ENCODE measurements at regions not wholly inside any gene's neighbourhood (a gene's known extent, or its start where the extent isn't known, plus 50 kb on each side); places are given as distances from the start of the nearest gene placed in this dataset.

DNA sequence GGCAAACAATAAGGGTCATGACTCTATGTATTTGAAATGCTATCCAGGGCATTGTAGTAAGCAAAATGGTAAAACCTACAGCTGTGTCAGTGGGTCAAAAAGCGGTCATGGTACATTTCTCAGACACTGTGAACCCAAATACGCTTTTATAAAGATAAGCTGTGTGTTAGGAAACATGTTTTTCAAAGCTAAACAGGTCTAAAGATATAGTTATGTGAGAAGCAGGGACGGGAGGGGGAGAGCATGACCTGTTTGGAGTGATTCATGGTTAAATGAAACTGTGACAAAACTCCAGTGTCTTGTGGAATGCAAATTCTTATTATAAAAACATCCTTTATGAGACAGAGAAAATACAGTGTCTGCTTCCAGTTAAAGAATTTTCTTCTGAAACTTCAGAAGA is 205.4 kb upstream of the BMP2 start:
- Histone ChIP-seq H3K27me3 (ENCODE audit: control insufficient read depth in 3 of 3, insufficient read depth in 3 of 3, low read length in 2 of 3) (no peaks in the 10 kb centered on the region), H3K4me3 (no peak overlapping the region), H3K9ac (ENCODE audit: insufficient read depth in 1 of 2, low read length in 2 of 2) (peak overlapping the region in 1 of 2 donors; percentile 2), H3K27ac (ENCODE audit: low read depth in 1 of 2, low read length in 1 of 2) (no peak overlapping the region), H3K36me3 (ENCODE audit: control insufficient read depth in 4 of 4, insufficient read depth in 4 of 4, low read length in 4 of 4) (no peaks in the 10 kb centered on the region), H3K4me1 (ENCODE audit: control insufficient read depth in 5 of 5, insufficient read depth in 5 of 5, low read length in 5 of 5) (peaks cover 0 to 5% (median 0%) of the 10 kb centered on the region in 5 donors), H3K9me3 (ENCODE audit: control insufficient read depth in 4 of 4, insufficient read depth in 3 of 4, low read length in 3 of 4) (no peaks in the 10 kb centered on the region)
- no peak for ATAC-seq (ENCODE audit: insufficient read depth, low FRiP score)
- 61 to 68% methylated on average over 3 of the region's 3 CpGs for WGBS, 2 donors
- TF ChIP-seq, protein P1, sequence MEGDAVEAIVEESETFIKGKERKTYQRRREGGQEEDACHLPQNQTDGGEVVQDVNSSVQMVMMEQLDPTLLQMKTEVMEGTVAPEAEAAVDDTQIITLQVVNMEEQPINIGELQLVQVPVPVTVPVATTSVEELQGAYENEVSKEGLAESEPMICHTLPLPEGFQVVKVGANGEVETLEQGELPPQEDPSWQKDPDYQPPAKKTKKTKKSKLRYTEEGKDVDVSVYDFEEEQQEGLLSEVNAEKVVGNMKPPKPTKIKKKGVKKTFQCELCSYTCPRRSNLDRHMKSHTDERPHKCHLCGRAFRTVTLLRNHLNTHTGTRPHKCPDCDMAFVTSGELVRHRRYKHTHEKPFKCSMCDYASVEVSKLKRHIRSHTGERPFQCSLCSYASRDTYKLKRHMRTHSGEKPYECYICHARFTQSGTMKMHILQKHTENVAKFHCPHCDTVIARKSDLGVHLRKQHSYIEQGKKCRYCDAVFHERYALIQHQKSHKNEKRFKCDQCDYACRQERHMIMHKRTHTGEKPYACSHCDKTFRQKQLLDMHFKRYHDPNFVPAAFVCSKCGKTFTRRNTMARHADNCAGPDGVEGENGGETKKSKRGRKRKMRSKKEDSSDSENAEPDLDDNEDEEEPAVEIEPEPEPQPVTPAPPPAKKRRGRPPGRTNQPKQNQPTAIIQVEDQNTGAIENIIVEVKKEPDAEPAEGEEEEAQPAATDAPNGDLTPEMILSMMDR (IDR thresholded peaks at IDR 0.05; ENCODE audit: control extremely low read depth, extremely low read depth), result no peak
- DNase-seq, result peak in 1 of 3 donors; percentile 34

GRCh38 chr20:6560978-6561377 is 206.5 kb upstream of the BMP2 start:
- Histone ChIP-seq H3K4me1 (ENCODE audit: control insufficient read depth in 5 of 5, insufficient read depth in 5 of 5, low read length in 5 of 5) (peaks cover 0 to 5% (median 0%) of the 10 kb centered on the region in 5 donors), H3K9ac (ENCODE audit: insufficient read depth in 1 of 2, low read length in 2 of 2) (no peak overlapping the region), H3K36me3 (ENCODE audit: control insufficient read depth in 4 of 4, insufficient read depth in 4 of 4, low read length in 4 of 4) (no peaks in the 10 kb centered on the region), H3K27me3 (ENCODE audit: control insufficient read depth in 3 of 3, insufficient read depth in 3 of 3, low read length in 2 of 3) (no peaks in the 10 kb centered on the region), H3K9me3 (ENCODE audit: control insufficient read depth in 4 of 4, insufficient read depth in 3 of 4, low read length in 3 of 4) (no peaks in the 10 kb centered on the region), H3K27ac (ENCODE audit: low read depth in 1 of 2, low read length in 1 of 2) (no peak overlapping the region), H3K4me3 (no peak overlapping the region)
- DNase-seq, result no peak
- TF ChIP-seq, protein P1 (IDR thresholded peaks at IDR 0.05; ENCODE audit: control extremely low read depth, extremely low read depth), result no peak
- 87 to 93% methylated on average over 3 of the region's 3 CpGs for WGBS, 2 donors
- no peak for ATAC-seq (ENCODE audit: insufficient read depth, low FRiP score)

DNA sequence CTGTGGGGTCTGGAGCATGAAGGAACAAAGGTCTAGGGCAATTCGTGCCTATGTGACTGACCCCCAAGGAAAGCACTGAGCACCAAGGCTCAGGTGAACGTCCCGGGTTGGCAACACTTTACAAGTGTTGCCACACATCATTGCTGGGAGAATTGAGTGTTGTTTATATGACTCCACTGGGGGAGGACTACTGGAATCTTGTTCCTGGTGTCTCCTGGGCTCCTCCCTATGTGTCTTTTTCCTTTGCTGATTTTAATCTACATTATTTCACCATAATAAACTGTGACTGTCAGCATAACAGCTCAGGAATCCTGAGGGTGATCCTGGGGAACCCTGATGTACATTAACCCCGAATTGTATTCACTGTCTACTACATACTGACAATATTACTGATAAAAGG is 207.7 kb upstream of the BMP2 start:
- Histone ChIP-seq H3K4me1 (ENCODE audit: control insufficient read depth in 5 of 5, insufficient read depth in 5 of 5, low read length in 5 of 5) (peaks cover 0 to 5% (median 0%) of the 10 kb centered on the region in 5 donors), H3K27ac (ENCODE audit: low read depth in 1 of 2, low read length in 1 of 2) (no peak overlapping the region), H3K9ac (ENCODE audit: insufficient read depth in 1 of 2, low read length in 2 of 2) (no peak overlapping the region), H3K36me3 (ENCODE audit: control insufficient read depth in 4 of 4, insufficient read depth in 4 of 4, low read length in 4 of 4) (no peaks in the 10 kb centered on the region), H3K4me3 (no peak overlapping the region), H3K27me3 (ENCODE audit: control insufficient read depth in 3 of 3, insufficient read depth in 3 of 3, low read length in 2 of 3) (no peaks in the 10 kb centered on the region), H3K9me3 (ENCODE audit: control insufficient read depth in 4 of 4, insufficient read depth in 3 of 4, low read length in 3 of 4) (no peaks in the 10 kb centered on the region)
- ATAC-seq (ENCODE audit: insufficient read depth, low FRiP score) (no peak), DNase-seq (no peak)
- 69 to 85% methylated on average over 4 of the region's 4 CpGs for whole genome bisulfite sequencing, 2 donors
- TF ChIP-seq, protein P1 (IDR thresholded peaks at IDR 0.05; ENCODE audit: control extremely low read depth, extremely low read depth), result no peak

- Histone ChIP-seq H3K36me3 (ENCODE audit: control insufficient read depth in 4 of 4, insufficient read depth in 4 of 4, low read length in 4 of 4) (no peaks in the 10 kb centered on the region), H3K4me3 (no peak overlapping the region), H3K27me3 (ENCODE audit: control insufficient read depth in 3 of 3, insufficient read depth in 3 of 3, low read length in 2 of 3) (no peaks in the 10 kb centered on the region), H3K9ac (ENCODE audit: insufficient read depth in 1 of 2, low read length in 2 of 2) (no peak overlapping the region), H3K4me1 (ENCODE audit: control insufficient read depth in 5 of 5, insufficient read depth in 5 of 5, low read length in 5 of 5) (peaks cover 0 to 5% (median 0%) of the 10 kb centered on the region in 5 donors), H3K27ac (ENCODE audit: low read depth in 1 of 2, low read length in 1 of 2) (no peak overlapping the region), H3K9me3 (ENCODE audit: control insufficient read depth in 4 of 4, insufficient read depth in 3 of 4, low read length in 3 of 4) (no peaks in the 10 kb centered on the region)
- DNase-seq (no peak), ATAC-seq (ENCODE audit: insufficient read depth, low FRiP score) (no peak)
- TF ChIP-seq, protein P1 (IDR thresholded peaks at IDR 0.05; ENCODE audit: control extremely low read depth, extremely low read depth), result no peak
- WGBS, 2 donors, result 88 to 89% methylated on average over 2 of the region's 2 CpGs
Measured at GRCh38 chr20:6558341-6558740, 209.1 kb upstream of the BMP2 start.
